Spleen (tissue), 7 donors: ENCODE measurements at regions not wholly inside any gene's neighbourhood (a gene's known extent, or its start where the extent isn't known, plus 50 kb on each side); places are given as distances from the start of the nearest gene placed in this dataset.

Source experiments
- CTCF ChIP-seq, 11 experiments: fragments of 200-600 bp in 7 of 11; fragments of 450-650 bp in 4 of 11; sonication (generic) in 4 of 11; IDR thresholded peaks in 8 of 11; conservative IDR thresholded peaks in 3 of 11; 1 replicate in 7 of 11; 2 replicates in 4 of 11; pipeline versions ENCODE4 v1.4.0 to v1.8.0; 2016 to 2021; ENCODE audit warnings: antibody characterized with exemption in 11 of 11, inconsistent platforms in 4 of 11, mild to moderate bottlenecking in 1 of 11
- POLR2A ChIP-seq, 3 donors: fragments of 450-650 bp; IDR thresholded peaks; one replicate each; pipeline ENCODE4 v1.5.1; 2017; ENCODE audit warnings: antibody characterized with exemption in 3 of 3, mild to moderate bottlenecking in 1 of 3
- POLR2AphosphoS5 ChIP-seq, 3 donors: sonication (generic); formaldehyde crosslinking; IDR thresholded peaks; one replicate each; pipeline ENCODE4 v1.5.1; 2017; ENCODE audit warnings: antibody characterized with exemption in 3 of 3
- donor health status: DM: no; HTN: no; CAD: no; lungs with moderate emphysema.
- donor health status: DM: no; HTN: no; CAD: no.
- donor health status: DM: no; HTN: no; CAD: no.

GRCh38 chr11:129251067-129251466, 58.9 kb upstream of the ARHGAP32 start:
- TF ChIP-seq CTCF (IDR thresholded peaks at IDR 0.05 in 8 of 11, conservative IDR thresholded peaks at IDR 0.05 in 3 of 11): no peak
- no peak for TF ChIP-seq POLR2A (IDR thresholded peaks at IDR 0.05)
- TF ChIP-seq POLR2AphosphoS5 (IDR thresholded peaks at IDR 0.05): no peak
